AG10803 (cell line): ENCODE measurements at regions not wholly inside any gene's neighbourhood (a gene's known extent, or its start where the extent isn't known, plus 50 kb on each side); places are given as distances from the start of the nearest gene placed in this dataset.
"Not testable (repeated sequence)": the region's sequence is repeated elsewhere in the genome, so short reads cannot be mapped to it uniquely, and the experiment has no call there.

Experiments used
- DNase-seq: peaks from one replicate; pipeline ENCODE4 v3.0.0; 2010; ENCODE audit warnings: low read depth
- H3K4me3 ChIP-seq: 2 replicates; pipeline ENCODE4 v1.5.1; 2011; ENCODE audit warnings: mild to moderate bottlenecking, low read length, control low read depth
- TF ChIP-seq, protein P1 (sequence below): conservative IDR thresholded peaks from 2 replicates; pipeline ENCODE4 v1.5.1; 2011; ENCODE audit warnings: mild to moderate bottlenecking, low read length, control low read depth, inconsistent platforms

- TF ChIP-seq, protein P1, sequence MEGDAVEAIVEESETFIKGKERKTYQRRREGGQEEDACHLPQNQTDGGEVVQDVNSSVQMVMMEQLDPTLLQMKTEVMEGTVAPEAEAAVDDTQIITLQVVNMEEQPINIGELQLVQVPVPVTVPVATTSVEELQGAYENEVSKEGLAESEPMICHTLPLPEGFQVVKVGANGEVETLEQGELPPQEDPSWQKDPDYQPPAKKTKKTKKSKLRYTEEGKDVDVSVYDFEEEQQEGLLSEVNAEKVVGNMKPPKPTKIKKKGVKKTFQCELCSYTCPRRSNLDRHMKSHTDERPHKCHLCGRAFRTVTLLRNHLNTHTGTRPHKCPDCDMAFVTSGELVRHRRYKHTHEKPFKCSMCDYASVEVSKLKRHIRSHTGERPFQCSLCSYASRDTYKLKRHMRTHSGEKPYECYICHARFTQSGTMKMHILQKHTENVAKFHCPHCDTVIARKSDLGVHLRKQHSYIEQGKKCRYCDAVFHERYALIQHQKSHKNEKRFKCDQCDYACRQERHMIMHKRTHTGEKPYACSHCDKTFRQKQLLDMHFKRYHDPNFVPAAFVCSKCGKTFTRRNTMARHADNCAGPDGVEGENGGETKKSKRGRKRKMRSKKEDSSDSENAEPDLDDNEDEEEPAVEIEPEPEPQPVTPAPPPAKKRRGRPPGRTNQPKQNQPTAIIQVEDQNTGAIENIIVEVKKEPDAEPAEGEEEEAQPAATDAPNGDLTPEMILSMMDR, result no peak
- H3K4me3 ChIP-seq, result no peak overlapping the region
- DNase-seq, result peak; percentile 2
Measured at GRCh38 chr2:65937379-65938160, 497.4 kb upstream of the MEIS1 start.

GRCh38 chr2:65934992-65935629 is 499.8 kb upstream of the MEIS1 start:
- DNase-seq, result no peak

GRCh38 chr2:65932571-65932970 is 500.2 kb upstream of the SPRED2 start:
- TF ChIP-seq, protein P1, result no peak
- H3K4me3 ChIP-seq, result no peak overlapping the region
- no peak for DNase-seq

More at GRCh38 chr2:65934992-65935629, 499.8 kb upstream of the MEIS1 start:
- TF ChIP-seq, protein P1, result no peak
- no peak overlapping the region for H3K4me3 ChIP-seq

DNA sequence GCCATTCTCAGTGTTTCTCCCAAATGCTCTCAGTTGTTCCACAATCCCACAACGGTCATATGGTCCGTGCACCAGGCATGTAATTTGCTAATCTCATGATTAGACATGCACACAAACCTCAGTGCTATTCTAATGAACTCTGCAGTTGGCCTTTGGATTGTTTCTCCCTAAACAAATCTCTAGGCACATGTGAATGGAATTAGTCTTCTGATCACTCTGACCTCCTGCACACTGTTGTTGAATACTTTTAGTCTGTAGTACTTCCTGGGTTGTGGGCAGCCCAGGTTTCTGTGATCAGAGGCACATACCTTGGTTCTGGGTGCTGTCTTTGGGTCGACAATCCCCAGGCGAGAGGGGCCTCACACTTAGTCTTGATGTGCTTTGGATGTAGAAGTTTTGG is 498.7 kb upstream of the SPRED2 start:
- H3K4me3 ChIP-seq, result no peak overlapping the region
- TF ChIP-seq, protein P1, result no peak
- no peak for DNase-seq

- H3K4me3 ChIP-seq, result no peak overlapping the region
- no peak for DNase-seq
- TF ChIP-seq, protein P1, result no peak
Measured at GRCh38 chr2:65930259-65930658, 497.9 kb upstream of the SPRED2 start.

DNA sequence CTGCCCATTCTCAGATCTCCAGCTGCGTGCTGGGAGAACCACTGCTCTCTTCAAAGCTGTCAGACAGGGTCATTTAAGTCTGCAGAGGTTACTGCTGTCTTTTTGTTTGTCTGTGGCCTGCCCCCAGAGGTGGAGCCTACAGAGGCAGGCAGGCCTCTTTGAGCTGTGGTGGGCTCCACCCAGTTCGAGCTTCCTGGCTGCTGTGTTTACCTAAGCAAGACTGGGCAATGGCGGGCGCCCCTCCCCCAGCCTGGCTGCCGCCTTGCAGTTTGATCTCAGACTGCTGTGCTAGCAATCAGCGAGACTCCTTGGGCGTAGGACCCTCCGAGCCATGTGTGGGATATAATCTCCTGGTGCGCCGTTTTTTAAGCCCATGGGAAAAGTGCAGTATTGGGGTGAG is 497.3 kb upstream of the SPRED2 start:
- H3K4me3 ChIP-seq, DNase-seq: not testable (repeated sequence)

- peak; percentile 40 for DNase-seq
- TF ChIP-seq, protein P1, result no peak
- no peak overlapping the region for H3K4me3 ChIP-seq
Measured at GRCh38 chr2:65922794-65923193, 490.4 kb upstream of the SPRED2 start.
